Activated CD8-positive, alpha-beta T cell treated with anti-CD3 and anti-CD28 coated beads for 36 hours (primary cell): ENCODE measurements at regions not wholly inside any gene's neighbourhood (a gene's known extent, or its start where the extent isn't known, plus 50 kb on each side); places are given as distances from the start of the nearest gene placed in this dataset.
"Not testable (repeated sequence)": the region's sequence is repeated elsewhere in the genome, so short reads cannot be mapped to it uniquely, and the experiment has no call there.

Source experiments
- ATAC-seq: fragments of 200-7000 bp; cut with Tn5 transposase; one replicate; pipeline ENCODE4 v1.10.0; 2021; ENCODE audit warnings: mild to moderate bottlenecking, moderate library complexity
- CTCF ChIA-PET: fragments of 350-600 bp; sonication (Branson Sonifier 250); formaldehyde crosslinking; loops from one replicate; lab custom pipeline; 2021; ENCODE audit warnings: antibody characterized with exemption; lab: Charles Lee
- POLR2A ChIA-PET: fragments of 350-600 bp; sonication (Branson Sonifier 250); formaldehyde crosslinking; loops from one replicate; lab custom pipeline; 2021; ENCODE audit warnings: antibody characterized with exemption; lab: Charles Lee
- DNase-seq: peaks from one replicate; pipeline ENCODE4 v3.0.0-alpha.2; 2020
- H3K27ac Mint-ChIP-seq: one replicate; pipeline ENCODE4 v1.8.0; 2021; ENCODE audit warnings: mild to moderate bottlenecking, mixed read lengths
- H3K27me3 Mint-ChIP-seq: one replicate; pipeline ENCODE4 v1.8.0; 2021; ENCODE audit warnings: mixed read lengths
- H3K36me3 Mint-ChIP-seq: one replicate; pipeline ENCODE4 v1.8.0; 2021; ENCODE audit warnings: low read depth, mixed read lengths
- H3K4me1 Mint-ChIP-seq: one replicate; pipeline ENCODE4 v1.8.0; 2021; ENCODE audit warnings: low read depth, mixed read lengths
- H3K4me3 Mint-ChIP-seq: one replicate; pipeline ENCODE4 v1.8.0; 2021; ENCODE audit warnings: mild to moderate bottlenecking, moderate library complexity, mixed read lengths
- H3K9me3 Mint-ChIP-seq: one replicate; pipeline ENCODE4 v1.8.0; 2021; ENCODE audit warnings: mixed read lengths
- intact Hi-C: fragments of 100-400 bp; cut with micrococcal nuclease; formaldehyde crosslinking; loops from one replicate; pipeline ENCODE4 v1.10.0; 2022
- TF ChIP-seq, protein P1 (sequence below): fragments of 200-600 bp; IDR thresholded peaks from one replicate; pipeline ENCODE4 v1.8.0; 2022; ENCODE audit warnings: antibody characterized with exemption, mild to moderate bottlenecking

GRCh38 chr10:80713398-80713928 is 175.8 kb downstream of the SH2D4B start:
- TF ChIP-seq, protein P1, sequence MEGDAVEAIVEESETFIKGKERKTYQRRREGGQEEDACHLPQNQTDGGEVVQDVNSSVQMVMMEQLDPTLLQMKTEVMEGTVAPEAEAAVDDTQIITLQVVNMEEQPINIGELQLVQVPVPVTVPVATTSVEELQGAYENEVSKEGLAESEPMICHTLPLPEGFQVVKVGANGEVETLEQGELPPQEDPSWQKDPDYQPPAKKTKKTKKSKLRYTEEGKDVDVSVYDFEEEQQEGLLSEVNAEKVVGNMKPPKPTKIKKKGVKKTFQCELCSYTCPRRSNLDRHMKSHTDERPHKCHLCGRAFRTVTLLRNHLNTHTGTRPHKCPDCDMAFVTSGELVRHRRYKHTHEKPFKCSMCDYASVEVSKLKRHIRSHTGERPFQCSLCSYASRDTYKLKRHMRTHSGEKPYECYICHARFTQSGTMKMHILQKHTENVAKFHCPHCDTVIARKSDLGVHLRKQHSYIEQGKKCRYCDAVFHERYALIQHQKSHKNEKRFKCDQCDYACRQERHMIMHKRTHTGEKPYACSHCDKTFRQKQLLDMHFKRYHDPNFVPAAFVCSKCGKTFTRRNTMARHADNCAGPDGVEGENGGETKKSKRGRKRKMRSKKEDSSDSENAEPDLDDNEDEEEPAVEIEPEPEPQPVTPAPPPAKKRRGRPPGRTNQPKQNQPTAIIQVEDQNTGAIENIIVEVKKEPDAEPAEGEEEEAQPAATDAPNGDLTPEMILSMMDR = no peak
- intact Hi-C loops = no loop called here
- H3K27ac Mint-ChIP-seq = no peak overlapping the region
- H3K4me3 Mint-ChIP-seq = no peak overlapping the region
- H3K27me3 Mint-ChIP-seq = peaks cover 2% of the 10 kb centered on the region
- no peaks in the 10 kb centered on the region for H3K36me3 Mint-ChIP-seq
- DNase-seq (no peak), ATAC-seq (no peak)
- no peaks in the 10 kb centered on the region for H3K4me1 Mint-ChIP-seq
- no peaks in the 10 kb centered on the region for H3K9me3 Mint-ChIP-seq
- POLR2A ChIA-PET = no interaction called here
- CTCF ChIA-PET = interaction anchor here (1.3 to 2.5 kb wide), 2 partner anchors 10 to 14 kb away, joined by 5 to 20 read pairs; no protein-coding TSS in a partner anchor

- Mint-ChIP-seq H3K27me3 (peaks cover 2% of the 10 kb centered on the region), H3K36me3 (no peaks in the 10 kb centered on the region), H3K27ac (no peak overlapping the region), H3K9me3 (no peaks in the 10 kb centered on the region), H3K4me3 (no peak overlapping the region), H3K4me1 (no peaks in the 10 kb centered on the region)
- CTCF ChIA-PET = interaction anchor here (2.5 kb wide), 1 partner anchor 15 kb away, joined by 20 read pairs; no protein-coding TSS in a partner anchor
- TF ChIP-seq, protein P1 = no peak
- ATAC-seq = no peak
- POLR2A ChIA-PET = no interaction called here
- intact Hi-C loops = no loop called here
- no peak for DNase-seq
Measured at GRCh38 chr10:80714566-80714965, 176.9 kb downstream of the SH2D4B start.

DNA sequence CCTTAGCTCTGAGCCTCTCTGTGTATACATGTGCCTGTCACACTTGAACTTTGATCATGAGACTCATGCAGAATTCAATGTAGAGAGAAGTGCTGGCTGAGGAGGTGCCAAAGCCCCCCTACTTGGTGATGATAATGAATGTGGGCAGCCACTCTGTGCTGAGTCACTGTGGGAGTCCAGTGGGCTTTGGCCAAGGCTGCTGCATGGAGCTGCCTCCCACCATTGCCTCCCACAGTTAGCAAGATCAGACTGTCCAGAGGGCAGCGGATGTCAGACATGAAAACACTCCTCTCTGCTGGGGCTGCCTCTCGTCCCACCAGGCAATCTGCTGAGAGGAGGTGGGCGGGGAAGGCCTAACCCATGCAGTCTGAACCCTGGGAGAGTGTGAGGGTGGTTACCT is 180.3 kb downstream of the SH2D4B start:
- ATAC-seq = no peak
- Mint-ChIP-seq H3K27me3 (no peaks in the 10 kb centered on the region), H3K9me3 (no peaks in the 10 kb centered on the region), H3K27ac (no peak overlapping the region), H3K36me3 (no peaks in the 10 kb centered on the region), H3K4me1 (no peaks in the 10 kb centered on the region), H3K4me3 (no peak overlapping the region)
- DNase-seq = no peak
- ChIA-PET CTCF (interaction anchor here (1.5 kb wide), 1 partner anchor 340 kb away, joined by 3 read pairs; no protein-coding TSS in a partner anchor), POLR2A (no interaction called here)
- intact Hi-C loops = no loop called here
- TF ChIP-seq, protein P1 = no peak

- Mint-ChIP-seq H3K9me3 (no peaks in the 10 kb centered on the region), H3K4me1 (no peaks in the 10 kb centered on the region), H3K27me3 (no peaks in the 10 kb centered on the region), H3K27ac (no peak overlapping the region), H3K36me3 (no peaks in the 10 kb centered on the region), H3K4me3 (no peak overlapping the region)
- DNase-seq (no peak), ATAC-seq (no peak)
- ChIA-PET POLR2A (no interaction called here), CTCF (no interaction called here)
- TF ChIP-seq, protein P1 = no peak
- intact Hi-C loops = no loop called here
Measured at GRCh38 chr10:80719935-80720334, 182.2 kb downstream of the SH2D4B start.

DNA sequence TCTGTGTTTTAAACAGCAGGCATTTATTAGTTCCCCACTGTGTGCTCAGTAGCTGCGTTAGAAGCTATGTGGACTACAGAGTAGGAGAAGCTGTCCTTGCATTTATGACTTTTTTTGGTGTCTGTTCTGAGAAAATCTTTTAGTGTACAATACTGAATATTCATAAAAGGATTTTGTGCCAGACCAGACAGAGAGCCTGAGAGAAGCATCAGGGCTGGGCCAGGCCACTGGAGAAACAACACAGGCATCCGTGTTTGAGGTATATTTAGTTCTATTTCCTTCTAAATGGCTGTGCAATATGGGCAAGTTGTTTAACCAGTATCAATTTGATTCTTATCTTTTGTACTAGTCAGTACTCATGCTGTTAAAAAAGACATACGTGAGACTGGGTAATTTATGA is 182.8 kb downstream of the SH2D4B start:
- no peak for ATAC-seq
- Mint-ChIP-seq H3K36me3 (no peaks in the 10 kb centered on the region), H3K4me1 (no peaks in the 10 kb centered on the region), H3K9me3 (no peaks in the 10 kb centered on the region), H3K27ac (no peak overlapping the region), H3K4me3 (no peak overlapping the region), H3K27me3 (no peaks in the 10 kb centered on the region)
- intact Hi-C loops = no loop called here
- CTCF ChIA-PET = no interaction called here
- DNase-seq = no peak
- POLR2A ChIA-PET = no interaction called here
- TF ChIP-seq, protein P1 = no peak

GRCh38 chr10:80728354-80728753 is 190.7 kb downstream of the SH2D4B start:
- H3K9me3 Mint-ChIP-seq, H3K27ac Mint-ChIP-seq, POLR2A ChIA-PET, H3K27me3 Mint-ChIP-seq, DNase-seq, H3K36me3 Mint-ChIP-seq, CTCF ChIA-PET, H3K4me3 Mint-ChIP-seq, H3K4me1 Mint-ChIP-seq, ATAC-seq, intact Hi-C loops: not testable (repeated sequence)
